GM21576 (cell line): ENCODE measurements at regions not wholly inside any gene's neighbourhood (a gene's known extent, or its start where the extent isn't known, plus 50 kb on each side); places are given as distances from the start of the nearest gene placed in this dataset.

Experiments
- ATAC-seq: cut with Tn5 transposase; IDR thresholded peaks from one replicate; pipeline ENCODE4 v1.9.1; 2021; ENCODE audit warnings: mild to moderate bottlenecking, moderate library complexity; ENCODE audit not compliant: unreplicated experiment

- no peak for ATAC-seq
Measured at GRCh38 chr2:60067006-60067405, 486.4 kb downstream of the BCL11A start.

- no peak for ATAC-seq
Measured at GRCh38 chr2:60066096-60066839, 487.2 kb downstream of the BCL11A start.

- ATAC-seq: no peak
Measured at GRCh38 chr2:60064687-60065389, 488.6 kb downstream of the BCL11A start.

- no peak for ATAC-seq
Measured at GRCh38 chr2:60058781-60059180, 494.7 kb downstream of the BCL11A start.

GRCh38 chr2:60054571-60055340 lies 498.7 kb downstream of the BCL11A start:
- no peak for ATAC-seq

- no peak for ATAC-seq
Measured at GRCh38 chr2:60053791-60054190, 499.7 kb downstream of the BCL11A start.

- no peak for ATAC-seq
Measured at GRCh38 chr2:60052601-60053000, 500.9 kb downstream of the BCL11A start.

- no peak for ATAC-seq
Measured at GRCh38 chr2:60051991-60052390, 501.5 kb downstream of the BCL11A start.

- no peak for ATAC-seq
Measured at GRCh38 chr2:60047944-60048525, 505.4 kb downstream of the BCL11A start.

GRCh38 chr2:60047347-60047746 lies 506.1 kb downstream of the BCL11A start:
- ATAC-seq: no peak

- ATAC-seq: no peak
Measured at GRCh38 chr2:60046529-60046928, 506.9 kb downstream of the BCL11A start.

GRCh38 chr2:60045456-60045855 lies 508.0 kb downstream of the BCL11A start:
- no peak for ATAC-seq

GRCh38 chr2:60044484-60044883 lies 509.0 kb downstream of the BCL11A start:
- no peak for ATAC-seq

GRCh38 chr2:60042023-60042422 lies 511.4 kb downstream of the BCL11A start:
- ATAC-seq: no peak

- ATAC-seq: no peak
Measured at GRCh38 chr2:60033325-60033724, 520.1 kb downstream of the BCL11A start.

GRCh38 chr2:60029566-60029883 lies 523.9 kb downstream of the BCL11A start:
- no peak for ATAC-seq

GRCh38 chr2:60028849-60029565 lies 524.4 kb downstream of the BCL11A start:
- no peak for ATAC-seq

GRCh38 chr2:60025496-60025895 lies 528.0 kb downstream of the BCL11A start:
- no peak for ATAC-seq

- ATAC-seq: no peak
Measured at GRCh38 chr2:60023256-60023985, 530.0 kb downstream of the BCL11A start.

GRCh38 chr2:60007671-60008070 lies 545.8 kb downstream of the BCL11A start:
- no peak for ATAC-seq
